Osteoblast (primary cell): ENCODE measurements at regions not wholly inside any gene's neighbourhood (a gene's known extent, or its start where the extent isn't known, plus 50 kb on each side); places are given as distances from the start of the nearest gene placed in this dataset. TPM values are rescaled to one million over a fixed set of nuclear protein-coding genes. Genes with fewer than 3 reads are reported as not detected.
"Not testable (repeated sequence)": the region's sequence is repeated elsewhere in the genome, so short reads cannot be mapped to it uniquely, and the experiment has no call there.

Source experiments
- DNase-seq: peaks from one replicate; pipeline ENCODE4 v3.0.0; 2011; ENCODE audit warnings: low spot score, mixed read lengths; ENCODE audit not compliant: insufficient read length; ENCODE audit errors: missing footprints
- H2AFZ ChIP-seq: 2 replicates; pipeline ENCODE4 v1.6.0; 2011; ENCODE audit warnings: mild to moderate bottlenecking, low read length
- H3K27ac ChIP-seq: 2 replicates; pipeline ENCODE4 v1.5.1; 2011; ENCODE audit warnings: mild to moderate bottlenecking, low read depth, low read length, moderate library complexity
- H3K27me3 ChIP-seq: 2 replicates; pipeline ENCODE4 v1.6.0; 2012; ENCODE audit warnings: mild to moderate bottlenecking, control low read depth, inconsistent platforms, low read length, moderate library complexity; ENCODE audit not compliant: insufficient read depth
- H3K36me3 ChIP-seq: 2 replicates; pipeline ENCODE4 v1.5.1; 2011; ENCODE audit warnings: mild to moderate bottlenecking, low read length, control low read depth, moderate library complexity; ENCODE audit not compliant: insufficient read depth
- H3K4me1 ChIP-seq: 2 replicates; pipeline ENCODE4 v1.5.1; 2011; ENCODE audit warnings: mild to moderate bottlenecking, low read length, control low read depth, moderate library complexity; ENCODE audit not compliant: insufficient read depth
- H3K4me2 ChIP-seq: 2 replicates; pipeline ENCODE4 v1.6.0; 2011; ENCODE audit warnings: mild to moderate bottlenecking, low read length; ENCODE audit not compliant: insufficient read depth
- H3K4me3 ChIP-seq: fragments of 200-600 bp; sonication (generic); 3 replicates; pipeline ENCODE4 v1.5.1; 2012; ENCODE audit warnings: mild to moderate bottlenecking, low read length, inconsistent platforms; ENCODE audit not compliant: insufficient read depth
- H3K79me2 ChIP-seq: 2 replicates; pipeline ENCODE4 v1.6.0; 2012; ENCODE audit warnings: mild to moderate bottlenecking, low read length, control low read depth, inconsistent platforms; ENCODE audit not compliant: insufficient read depth
- H3K9me3 ChIP-seq: 2 replicates; pipeline ENCODE4 v1.5.1; 2011; ENCODE audit warnings: low read depth, low read length, control low read depth
- H4K20me1 ChIP-seq: 2 replicates; pipeline ENCODE4 v1.6.0; 2012; ENCODE audit warnings: mild to moderate bottlenecking, low read length, control low read depth; ENCODE audit not compliant: insufficient read depth
- small RNA-seq: library from RNA; depleted of rRNA; stranded (forward); fragments of <200 nt; gene quantifications from one replicate; pipeline ENCODE3, GENCODE V24; 2012

DNA sequence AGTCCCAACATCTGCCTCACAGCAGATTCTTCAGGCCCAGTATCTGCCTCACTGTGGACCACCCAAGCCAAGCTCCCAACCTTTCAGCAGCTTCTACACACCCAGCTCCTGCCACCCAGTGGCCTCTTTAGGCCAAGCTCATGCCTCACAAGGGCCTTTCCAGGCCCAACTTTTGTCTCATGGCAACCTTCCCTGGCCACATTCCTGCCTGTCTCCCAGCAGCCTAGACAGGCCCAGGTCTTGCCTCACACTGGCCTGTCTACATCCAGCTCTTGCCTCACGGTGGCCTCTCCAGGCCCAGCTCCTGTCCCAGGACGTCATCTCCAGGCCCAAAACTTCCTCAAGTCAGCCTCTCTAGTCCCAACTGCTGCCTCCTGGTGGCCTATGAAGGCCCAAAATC lies 65.0 kb downstream of the CCDC201 start:
- DNase-seq, H3K27ac ChIP-seq: not testable (repeated sequence)

DNA sequence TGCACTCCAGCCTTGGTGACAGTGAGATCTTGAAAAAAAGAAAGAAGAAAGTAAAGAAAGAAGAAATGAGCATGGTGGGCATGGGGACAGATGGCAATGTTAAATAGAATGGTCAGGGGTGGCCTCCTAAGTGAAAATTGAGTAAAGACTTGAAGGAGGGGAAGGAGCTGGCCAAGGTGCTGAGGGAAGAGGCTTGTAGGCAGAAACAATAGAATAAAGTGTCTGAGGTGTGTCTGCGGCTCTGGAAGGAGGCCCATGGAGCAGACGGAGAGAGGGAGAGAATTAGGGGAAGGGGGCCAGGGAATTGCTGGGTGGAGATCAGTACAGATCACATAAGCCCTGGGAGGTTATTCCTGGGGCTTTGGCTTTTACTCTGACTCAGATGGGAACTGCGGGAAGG lies 70.7 kb downstream of the CCDC201 start:
- not testable (repeated sequence) for H3K4me1 ChIP-seq, H4K20me1 ChIP-seq, H3K4me2 ChIP-seq, DNase-seq, H3K36me3 ChIP-seq, H3K27ac ChIP-seq, H3K9me3 ChIP-seq, H3K27me3 ChIP-seq, H3K79me2 ChIP-seq, H2AFZ ChIP-seq, H3K4me3 ChIP-seq

More for the DNA sequence above, 65.0 kb downstream of the CCDC201 start:
- H2AFZ ChIP-seq, H4K20me1 ChIP-seq, H3K4me2 ChIP-seq, H3K27me3 ChIP-seq, H3K4me3 ChIP-seq, H3K4me1 ChIP-seq, H3K9me3 ChIP-seq, H3K79me2 ChIP-seq, H3K36me3 ChIP-seq: not testable (repeated sequence)

DNA sequence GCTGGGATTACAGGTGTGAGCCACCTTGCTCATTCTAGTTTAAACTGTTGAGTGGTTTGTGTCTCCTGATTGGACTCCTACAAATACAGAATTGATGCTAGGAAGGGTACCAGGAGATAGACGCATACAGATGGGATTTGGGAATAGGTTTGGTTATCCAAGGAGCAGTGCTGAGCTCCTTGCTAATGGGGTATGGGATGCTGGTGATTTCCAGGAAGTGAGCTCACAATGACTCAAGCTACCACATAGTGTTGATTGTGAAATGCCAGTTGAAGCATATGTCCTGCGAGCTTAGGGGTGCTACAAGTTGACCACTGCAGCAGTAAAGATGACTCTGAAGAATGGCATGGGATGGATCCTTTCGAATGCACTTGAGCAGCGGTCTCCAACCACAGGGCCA lies 75.6 kb downstream of the CCDC201 start:
- not testable (repeated sequence) for H4K20me1 ChIP-seq, H3K36me3 ChIP-seq, DNase-seq, H3K79me2 ChIP-seq, H3K27me3 ChIP-seq, H3K4me2 ChIP-seq, H3K4me3 ChIP-seq, H3K9me3 ChIP-seq, H3K4me1 ChIP-seq
- Histone ChIP-seq H3K27ac (peak overlapping the region; percentile 63), H2AFZ (peak overlapping the region; percentile 22)

DNA sequence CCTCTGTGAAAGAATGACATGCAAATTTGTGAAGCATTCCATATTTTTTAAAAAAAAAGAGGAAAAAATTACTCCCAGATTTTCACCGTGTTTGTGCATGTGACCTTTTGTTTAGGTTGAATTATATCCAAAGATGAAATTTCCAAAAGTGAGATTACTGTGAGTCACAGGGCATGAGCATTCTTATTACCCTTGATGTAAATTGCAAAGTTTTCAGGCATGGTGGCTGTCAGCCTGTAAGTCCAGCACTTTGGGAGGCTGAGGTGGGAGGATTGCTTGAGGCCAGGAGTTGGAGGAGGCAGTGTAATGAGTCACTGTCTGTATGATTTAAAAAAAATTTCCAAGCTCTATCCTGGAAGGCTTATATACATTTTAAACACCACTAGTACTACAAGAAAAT lies 83.2 kb downstream of the CCDC201 start:
- H3K4me2 ChIP-seq, DNase-seq, H3K27me3 ChIP-seq, H2AFZ ChIP-seq, H3K36me3 ChIP-seq, H3K4me3 ChIP-seq, H4K20me1 ChIP-seq, H3K27ac ChIP-seq, H3K9me3 ChIP-seq, H3K4me1 ChIP-seq, H3K79me2 ChIP-seq: not testable (repeated sequence)

DNA sequence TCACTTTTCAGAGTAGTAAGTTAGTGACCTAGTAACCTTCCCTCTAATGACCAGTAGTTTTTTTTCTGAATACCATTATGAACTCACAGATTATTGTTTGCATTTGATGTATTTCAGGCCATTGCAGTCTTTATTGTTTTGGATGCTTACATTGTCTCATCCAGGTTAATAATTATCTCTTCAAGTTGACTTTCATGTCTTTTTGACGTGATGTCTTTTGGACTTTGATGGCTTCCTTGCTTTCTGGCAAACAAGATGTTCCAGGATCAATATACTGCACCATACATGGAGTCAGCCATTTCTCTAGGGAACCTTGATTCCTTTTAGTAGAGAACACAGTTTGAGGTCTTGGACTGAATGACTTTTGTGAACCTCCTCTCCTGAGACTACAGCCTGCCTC lies 87.2 kb downstream of the CCDC201 start:
- H3K27ac ChIP-seq, H4K20me1 ChIP-seq, H3K27me3 ChIP-seq, H3K79me2 ChIP-seq, H3K4me1 ChIP-seq, H3K4me2 ChIP-seq, H3K9me3 ChIP-seq, H3K36me3 ChIP-seq, DNase-seq, H3K4me3 ChIP-seq, H2AFZ ChIP-seq: not testable (repeated sequence)

DNA sequence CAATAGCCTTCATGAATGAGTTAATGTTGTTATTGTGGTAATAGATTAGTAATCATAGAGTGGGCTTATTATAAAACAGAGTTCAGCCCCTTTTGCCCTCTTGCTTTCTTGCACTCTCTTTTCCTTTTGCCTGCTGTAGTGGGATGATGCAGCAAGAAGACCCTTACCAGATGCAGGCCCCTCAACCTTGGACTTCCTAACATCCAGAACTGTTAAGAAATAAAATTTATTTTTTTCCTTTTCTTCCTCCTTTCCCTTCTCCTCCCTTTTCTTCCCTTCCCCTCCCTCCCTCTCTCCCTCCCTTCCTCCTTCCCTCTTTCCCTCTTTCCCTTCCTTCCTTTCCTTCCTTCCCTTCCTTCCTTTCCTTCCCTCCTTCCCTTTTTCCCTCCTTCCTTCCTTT lies 88.1 kb downstream of the CCDC201 start:
- not testable (repeated sequence) for H3K27me3 ChIP-seq, H3K4me2 ChIP-seq, H2AFZ ChIP-seq, DNase-seq, H3K4me1 ChIP-seq, H3K9me3 ChIP-seq, H3K4me3 ChIP-seq, H3K36me3 ChIP-seq, H3K79me2 ChIP-seq, H4K20me1 ChIP-seq, H3K27ac ChIP-seq

Small RNA genes in the stretch of these regions (small RNA-seq; reads per million reads assigned to genes)
- not detected for gene RNU6-241P
